ENCODE measurements at regions not wholly inside any gene's neighbourhood (a gene's known extent, or its start where the extent isn't known, plus 50 kb on each side); places are given as distances from the start of the nearest gene placed in this dataset.
"Not testable (repeated sequence)": the region's sequence is repeated elsewhere in the genome, so short reads cannot be mapped to it uniquely, and the experiment has no call there.

DNA sequence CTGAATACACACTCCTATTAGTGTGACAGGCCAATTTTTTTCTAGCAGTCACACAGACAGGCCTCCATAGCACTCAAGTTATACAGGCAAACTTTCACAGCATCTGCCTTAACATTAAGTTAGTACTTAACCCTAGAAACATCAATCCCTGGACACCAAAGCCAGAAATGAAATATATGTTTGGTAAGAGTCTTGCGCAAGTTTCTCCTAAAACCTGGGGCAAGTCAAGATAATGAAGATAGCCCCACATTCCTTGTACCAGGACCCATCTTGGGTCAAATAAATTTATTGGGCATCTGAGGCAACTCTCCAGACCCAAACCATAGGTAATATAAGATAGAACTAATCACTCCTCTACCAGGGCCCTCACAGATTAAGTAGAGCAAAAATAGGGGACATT lies 70.8 kb upstream of the ZNF92 start:
- H3K27me3 ChIP-seq (ENCODE audit: insufficient read depth, poor library complexity, severe bottlenecking) = no peaks in the 10 kb centered on the region
- no peak overlapping the region for H3K4me3 ChIP-seq (ENCODE audit: severe bottlenecking)
- H3K27ac ChIP-seq (ENCODE audit: poor library complexity, severe bottlenecking) = no peak overlapping the region
- no peaks in the 10 kb centered on the region for H3K9me3 ChIP-seq (ENCODE audit: severe bottlenecking)
- ATAC-seq (ENCODE audit: low read depth) = no peak
- no peaks in the 10 kb centered on the region for H3K4me1 ChIP-seq (ENCODE audit: insufficient read depth, poor library complexity, severe bottlenecking)
- no peaks in the 10 kb centered on the region for H3K36me3 ChIP-seq (ENCODE audit: low read depth)
- TF ChIP-seq, protein P1, sequence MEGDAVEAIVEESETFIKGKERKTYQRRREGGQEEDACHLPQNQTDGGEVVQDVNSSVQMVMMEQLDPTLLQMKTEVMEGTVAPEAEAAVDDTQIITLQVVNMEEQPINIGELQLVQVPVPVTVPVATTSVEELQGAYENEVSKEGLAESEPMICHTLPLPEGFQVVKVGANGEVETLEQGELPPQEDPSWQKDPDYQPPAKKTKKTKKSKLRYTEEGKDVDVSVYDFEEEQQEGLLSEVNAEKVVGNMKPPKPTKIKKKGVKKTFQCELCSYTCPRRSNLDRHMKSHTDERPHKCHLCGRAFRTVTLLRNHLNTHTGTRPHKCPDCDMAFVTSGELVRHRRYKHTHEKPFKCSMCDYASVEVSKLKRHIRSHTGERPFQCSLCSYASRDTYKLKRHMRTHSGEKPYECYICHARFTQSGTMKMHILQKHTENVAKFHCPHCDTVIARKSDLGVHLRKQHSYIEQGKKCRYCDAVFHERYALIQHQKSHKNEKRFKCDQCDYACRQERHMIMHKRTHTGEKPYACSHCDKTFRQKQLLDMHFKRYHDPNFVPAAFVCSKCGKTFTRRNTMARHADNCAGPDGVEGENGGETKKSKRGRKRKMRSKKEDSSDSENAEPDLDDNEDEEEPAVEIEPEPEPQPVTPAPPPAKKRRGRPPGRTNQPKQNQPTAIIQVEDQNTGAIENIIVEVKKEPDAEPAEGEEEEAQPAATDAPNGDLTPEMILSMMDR (IDR thresholded peaks at IDR 0.05; ENCODE audit: poor library complexity, severe bottlenecking) = no peak
- DNase-seq (ENCODE audit: low spot score) = no peak

DNA sequence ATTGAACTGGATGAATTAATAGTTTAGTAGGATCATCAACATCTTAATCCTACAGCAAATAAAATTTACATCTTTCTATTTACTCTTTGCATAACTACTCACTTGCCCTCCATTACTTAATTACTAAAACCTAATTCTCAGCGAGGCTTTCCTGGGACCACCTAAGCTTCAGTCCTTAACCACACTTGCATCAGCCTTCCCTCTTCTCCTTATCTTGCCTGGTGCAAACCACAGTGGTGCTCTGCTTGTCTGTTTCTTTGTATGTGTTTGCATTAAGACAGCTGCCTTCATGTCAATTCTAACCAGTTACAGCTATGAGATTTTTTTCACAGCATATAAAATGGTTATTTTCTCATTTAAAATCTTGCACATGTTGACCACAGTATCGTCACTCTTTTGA lies 72.6 kb upstream of the ZNF92 start:
- TF ChIP-seq, protein P1 (IDR thresholded peaks at IDR 0.05; ENCODE audit: poor library complexity, severe bottlenecking) = no peak
- Histone ChIP-seq H3K27me3 (ENCODE audit: insufficient read depth, poor library complexity, severe bottlenecking) (no peaks in the 10 kb centered on the region), H3K27ac (ENCODE audit: poor library complexity, severe bottlenecking) (no peak overlapping the region), H3K4me1 (ENCODE audit: insufficient read depth, poor library complexity, severe bottlenecking) (no peaks in the 10 kb centered on the region), H3K9me3 (ENCODE audit: severe bottlenecking) (no peaks in the 10 kb centered on the region), H3K36me3 (ENCODE audit: low read depth) (no peaks in the 10 kb centered on the region), H3K4me3 (ENCODE audit: severe bottlenecking) (no peak overlapping the region)
- no peak for DNase-seq (ENCODE audit: low spot score)
- no peak for ATAC-seq (ENCODE audit: low read depth)

DNA sequence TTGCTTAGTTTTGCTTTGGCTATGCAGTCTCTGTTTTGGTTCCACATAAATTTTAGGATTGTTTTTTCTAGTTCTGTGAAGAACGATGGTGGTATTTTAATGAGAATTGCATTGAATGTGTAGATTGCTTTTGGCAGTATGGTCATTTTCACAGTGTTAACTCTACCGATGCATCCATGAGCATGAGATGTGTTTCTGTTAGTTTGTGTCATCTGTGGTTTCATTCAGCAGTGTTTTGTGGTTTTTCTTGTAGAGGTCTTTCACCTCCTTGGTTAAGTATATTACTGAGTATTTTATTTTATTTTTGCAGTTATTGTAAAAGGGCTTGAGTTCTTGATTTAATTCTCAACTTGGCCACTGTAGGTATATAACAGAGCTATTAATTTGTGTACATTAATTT lies 78.2 kb upstream of the ZNF92 start:
- no peak overlapping the region for H3K27ac ChIP-seq (ENCODE audit: poor library complexity, severe bottlenecking)
- no peak for DNase-seq (ENCODE audit: low spot score)
- H3K4me3 ChIP-seq (ENCODE audit: severe bottlenecking) = no peak overlapping the region
- H3K4me1 ChIP-seq (ENCODE audit: insufficient read depth, poor library complexity, severe bottlenecking) = no peaks in the 10 kb centered on the region
- no peak for ATAC-seq (ENCODE audit: low read depth)
- no peaks in the 10 kb centered on the region for H3K27me3 ChIP-seq (ENCODE audit: insufficient read depth, poor library complexity, severe bottlenecking)
- H3K9me3 ChIP-seq (ENCODE audit: severe bottlenecking) = no peaks in the 10 kb centered on the region
- TF ChIP-seq, protein P1 (IDR thresholded peaks at IDR 0.05; ENCODE audit: poor library complexity, severe bottlenecking) = no peak
- no peaks in the 10 kb centered on the region for H3K36me3 ChIP-seq (ENCODE audit: low read depth)

DNA sequence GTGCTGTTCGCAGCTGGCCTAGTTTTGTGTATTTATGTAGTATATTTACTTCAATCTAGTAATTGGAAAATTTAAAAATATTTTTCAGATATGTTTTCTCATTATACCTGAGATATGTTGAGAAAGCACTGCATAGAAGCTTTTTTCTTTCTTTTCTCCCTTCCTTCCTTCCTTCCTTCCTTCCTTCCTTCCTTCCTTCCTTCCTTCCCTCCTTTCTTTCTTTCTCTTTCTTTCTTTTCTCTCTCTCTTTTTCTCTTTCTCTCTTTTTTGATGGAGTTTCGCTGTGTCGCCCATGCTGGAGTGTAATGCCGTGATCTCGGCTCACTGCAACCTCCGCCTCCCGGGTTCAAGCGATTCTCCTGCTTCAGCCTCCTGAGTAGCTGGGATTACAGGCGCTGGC lies 83.3 kb upstream of the ZNF92 start:
- ATAC-seq (ENCODE audit: low read depth); H3K4me3 ChIP-seq (ENCODE audit: severe bottlenecking); H3K27me3 ChIP-seq (ENCODE audit: insufficient read depth, poor library complexity, severe bottlenecking); DNase-seq (ENCODE audit: low spot score); H3K4me1 ChIP-seq (ENCODE audit: insufficient read depth, poor library complexity, severe bottlenecking); H3K36me3 ChIP-seq (ENCODE audit: low read depth); H3K9me3 ChIP-seq (ENCODE audit: severe bottlenecking); H3K27ac ChIP-seq (ENCODE audit: poor library complexity, severe bottlenecking): not testable (repeated sequence)

DNA sequence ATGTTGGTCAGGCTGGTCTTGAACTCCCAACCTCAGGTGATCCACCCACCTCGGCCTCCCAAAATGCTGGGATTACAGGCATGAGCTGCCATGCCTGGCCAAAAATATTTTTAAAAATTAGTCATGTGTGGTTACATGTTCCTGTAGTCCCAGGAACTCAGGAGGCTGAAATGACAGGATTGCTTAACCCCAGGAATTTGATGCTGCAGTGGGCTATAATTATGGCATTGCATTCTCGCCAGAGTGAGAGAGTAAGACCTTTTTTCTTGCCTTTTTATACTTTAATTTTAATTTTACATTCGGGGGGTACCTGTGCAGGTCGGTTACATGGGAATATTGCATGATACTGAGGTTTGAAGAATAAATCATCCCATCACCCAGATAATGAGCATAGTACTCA lies 86.6 kb upstream of the ZNF92 start:
- Histone ChIP-seq H3K9me3 (ENCODE audit: severe bottlenecking) (no peaks in the 10 kb centered on the region), H3K4me3 (ENCODE audit: severe bottlenecking) (no peak overlapping the region), H3K4me1 (ENCODE audit: insufficient read depth, poor library complexity, severe bottlenecking) (no peaks in the 10 kb centered on the region), H3K27me3 (ENCODE audit: insufficient read depth, poor library complexity, severe bottlenecking) (no peaks in the 10 kb centered on the region), H3K27ac (ENCODE audit: poor library complexity, severe bottlenecking) (no peak overlapping the region), H3K36me3 (ENCODE audit: low read depth) (no peaks in the 10 kb centered on the region)
- DNase-seq (ENCODE audit: low spot score) = no peak
- TF ChIP-seq, protein P1 (IDR thresholded peaks at IDR 0.05; ENCODE audit: poor library complexity, severe bottlenecking) = no peak
- ATAC-seq (ENCODE audit: low read depth) = no peak

Measured in RWPE2 (cell line).